Astrocyte (in vitro differentiated cells and primary cell): ENCODE measurements at regions not wholly inside any gene's neighbourhood (a gene's known extent, or its start where the extent isn't known, plus 50 kb on each side); places are given as distances from the start of the nearest gene placed in this dataset.

ENCODE experiments used
- EZH2 ChIP-seq: IDR thresholded peaks from 2 replicates; pipeline ENCODE4 v1.6.1; 2012; ENCODE audit warnings: mild to moderate bottlenecking, low read length, inconsistent platforms; ENCODE audit not compliant: insufficient read depth
- TF ChIP-seq, protein P1 (sequence below): IDR thresholded peaks from 2 replicates; pipeline ENCODE4 v1.5.1; 2011; ENCODE audit warnings: low read depth, mild to moderate bottlenecking, inconsistent platforms, low read length, moderate library complexity; ENCODE audit not compliant: insufficient read depth

DNA sequence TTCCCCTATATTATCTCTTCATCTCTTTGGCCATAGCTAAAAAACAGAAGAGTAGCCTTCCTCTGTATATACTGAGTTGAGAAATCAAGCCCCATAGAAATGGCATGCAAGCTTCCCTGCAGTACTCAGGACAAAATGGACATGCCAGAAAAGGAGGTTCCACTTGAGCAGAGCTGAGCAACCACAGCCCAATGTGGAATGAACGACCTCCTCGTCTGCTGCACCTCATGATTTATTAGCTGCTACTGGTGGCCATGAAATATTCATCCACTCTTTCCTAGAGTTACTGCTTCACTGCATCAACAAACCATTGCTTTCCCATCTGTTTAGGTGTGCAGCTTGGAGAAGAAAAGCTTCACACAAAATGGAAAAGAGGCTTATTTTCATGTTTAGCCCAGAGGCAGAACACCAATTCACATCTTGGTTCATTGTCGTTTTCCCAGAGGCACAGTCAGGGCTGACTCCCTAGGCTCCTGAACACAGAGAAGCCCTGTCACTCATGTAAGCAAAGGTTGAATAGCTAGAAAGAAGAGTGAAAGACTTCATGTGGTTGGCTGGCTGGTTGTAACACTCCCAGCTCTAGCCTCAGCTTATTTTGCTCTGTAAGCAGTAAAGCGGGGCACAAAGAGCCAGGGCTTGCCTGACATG, 148.0 kb downstream of the TSEN15 start:
- TF ChIP-seq, protein P1, sequence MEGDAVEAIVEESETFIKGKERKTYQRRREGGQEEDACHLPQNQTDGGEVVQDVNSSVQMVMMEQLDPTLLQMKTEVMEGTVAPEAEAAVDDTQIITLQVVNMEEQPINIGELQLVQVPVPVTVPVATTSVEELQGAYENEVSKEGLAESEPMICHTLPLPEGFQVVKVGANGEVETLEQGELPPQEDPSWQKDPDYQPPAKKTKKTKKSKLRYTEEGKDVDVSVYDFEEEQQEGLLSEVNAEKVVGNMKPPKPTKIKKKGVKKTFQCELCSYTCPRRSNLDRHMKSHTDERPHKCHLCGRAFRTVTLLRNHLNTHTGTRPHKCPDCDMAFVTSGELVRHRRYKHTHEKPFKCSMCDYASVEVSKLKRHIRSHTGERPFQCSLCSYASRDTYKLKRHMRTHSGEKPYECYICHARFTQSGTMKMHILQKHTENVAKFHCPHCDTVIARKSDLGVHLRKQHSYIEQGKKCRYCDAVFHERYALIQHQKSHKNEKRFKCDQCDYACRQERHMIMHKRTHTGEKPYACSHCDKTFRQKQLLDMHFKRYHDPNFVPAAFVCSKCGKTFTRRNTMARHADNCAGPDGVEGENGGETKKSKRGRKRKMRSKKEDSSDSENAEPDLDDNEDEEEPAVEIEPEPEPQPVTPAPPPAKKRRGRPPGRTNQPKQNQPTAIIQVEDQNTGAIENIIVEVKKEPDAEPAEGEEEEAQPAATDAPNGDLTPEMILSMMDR, result no peak
- TF ChIP-seq EZH2, result no peak
